ENCODE measurements at regions not wholly inside any gene's neighbourhood (a gene's known extent, or its start where the extent isn't known, plus 50 kb on each side); places are given as distances from the start of the nearest gene placed in this dataset.

DNA sequence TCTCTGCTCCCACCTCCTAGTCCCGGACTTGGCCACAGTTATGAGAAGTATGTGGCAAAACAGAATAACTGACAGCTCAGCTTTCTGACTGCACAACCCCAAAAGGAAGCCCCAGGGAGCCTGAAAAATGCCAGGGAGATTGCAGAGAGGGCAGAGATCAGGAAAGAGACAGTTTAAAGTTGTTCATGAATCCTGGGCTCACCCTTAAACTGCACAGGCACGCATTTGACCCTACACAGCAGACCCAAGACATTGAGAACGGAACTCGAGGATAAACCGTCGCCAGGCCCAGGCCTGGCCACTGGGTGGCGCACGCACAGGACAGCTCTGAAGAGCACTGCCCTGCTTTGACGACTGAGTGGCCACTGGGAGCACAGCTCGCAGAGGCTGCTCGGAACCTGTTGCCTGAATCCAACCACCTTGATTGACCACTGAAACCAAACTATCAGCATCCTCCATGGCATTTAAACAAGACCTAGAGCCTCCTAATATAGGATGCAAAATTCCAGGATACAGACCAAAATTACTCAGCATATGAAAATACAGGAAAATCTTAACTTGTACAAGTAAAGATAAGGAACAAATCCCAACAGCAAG lies 114.0 kb downstream of the C16orf95 start:
- TF ChIP-seq, protein P1, sequence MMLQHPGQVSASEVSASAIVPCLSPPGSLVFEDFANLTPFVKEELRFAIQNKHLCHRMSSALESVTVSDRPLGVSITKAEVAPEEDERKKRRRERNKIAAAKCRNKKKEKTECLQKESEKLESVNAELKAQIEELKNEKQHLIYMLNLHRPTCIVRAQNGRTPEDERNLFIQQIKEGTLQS (IDR thresholded peaks at IDR 0.05): no peak
- TF ChIP-seq, protein P2, sequence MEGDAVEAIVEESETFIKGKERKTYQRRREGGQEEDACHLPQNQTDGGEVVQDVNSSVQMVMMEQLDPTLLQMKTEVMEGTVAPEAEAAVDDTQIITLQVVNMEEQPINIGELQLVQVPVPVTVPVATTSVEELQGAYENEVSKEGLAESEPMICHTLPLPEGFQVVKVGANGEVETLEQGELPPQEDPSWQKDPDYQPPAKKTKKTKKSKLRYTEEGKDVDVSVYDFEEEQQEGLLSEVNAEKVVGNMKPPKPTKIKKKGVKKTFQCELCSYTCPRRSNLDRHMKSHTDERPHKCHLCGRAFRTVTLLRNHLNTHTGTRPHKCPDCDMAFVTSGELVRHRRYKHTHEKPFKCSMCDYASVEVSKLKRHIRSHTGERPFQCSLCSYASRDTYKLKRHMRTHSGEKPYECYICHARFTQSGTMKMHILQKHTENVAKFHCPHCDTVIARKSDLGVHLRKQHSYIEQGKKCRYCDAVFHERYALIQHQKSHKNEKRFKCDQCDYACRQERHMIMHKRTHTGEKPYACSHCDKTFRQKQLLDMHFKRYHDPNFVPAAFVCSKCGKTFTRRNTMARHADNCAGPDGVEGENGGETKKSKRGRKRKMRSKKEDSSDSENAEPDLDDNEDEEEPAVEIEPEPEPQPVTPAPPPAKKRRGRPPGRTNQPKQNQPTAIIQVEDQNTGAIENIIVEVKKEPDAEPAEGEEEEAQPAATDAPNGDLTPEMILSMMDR (IDR thresholded peaks at IDR 0.05; ENCODE audit: low read depth, low read length, missing input control): peak; percentile 56
- TF ChIP-seq, protein P3, sequence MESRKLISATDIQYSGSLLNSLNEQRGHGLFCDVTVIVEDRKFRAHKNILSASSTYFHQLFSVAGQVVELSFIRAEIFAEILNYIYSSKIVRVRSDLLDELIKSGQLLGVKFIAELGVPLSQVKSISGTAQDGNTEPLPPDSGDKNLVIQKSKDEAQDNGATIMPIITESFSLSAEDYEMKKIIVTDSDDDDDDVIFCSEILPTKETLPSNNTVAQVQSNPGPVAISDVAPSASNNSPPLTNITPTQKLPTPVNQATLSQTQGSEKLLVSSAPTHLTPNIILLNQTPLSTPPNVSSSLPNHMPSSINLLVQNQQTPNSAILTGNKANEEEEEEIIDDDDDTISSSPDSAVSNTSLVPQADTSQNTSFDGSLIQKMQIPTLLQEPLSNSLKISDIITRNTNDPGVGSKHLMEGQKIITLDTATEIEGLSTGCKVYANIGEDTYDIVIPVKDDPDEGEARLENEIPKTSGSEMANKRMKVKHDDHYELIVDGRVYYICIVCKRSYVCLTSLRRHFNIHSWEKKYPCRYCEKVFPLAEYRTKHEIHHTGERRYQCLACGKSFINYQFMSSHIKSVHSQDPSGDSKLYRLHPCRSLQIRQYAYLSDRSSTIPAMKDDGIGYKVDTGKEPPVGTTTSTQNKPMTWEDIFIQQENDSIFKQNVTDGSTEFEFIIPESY (IDR thresholded peaks at IDR 0.05): no peak
- TF ChIP-seq RAD21 (IDR thresholded peaks at IDR 0.05) (peak; percentile 45 to 75), TAF1 (conservative IDR thresholded peaks at IDR 0.05) (no peak), YY1 (IDR thresholded peaks at IDR 0.05) (no peak), EGR1 (IDR thresholded peaks at IDR 0.05; ENCODE audit: low read depth in 2 of 2) (no peak), JUND (IDR thresholded peaks at IDR 0.05) (no peak), SP1 (IDR thresholded peaks at IDR 0.05) (no peak), GABPA (IDR thresholded peaks at IDR 0.05 in 1 of 2, conservative IDR thresholded peaks at IDR 0.05 in 1 of 2) (no peak), FOXA1 (IDR thresholded peaks at IDR 0.05) (no peak)
- TF ChIP-seq, protein P4, sequence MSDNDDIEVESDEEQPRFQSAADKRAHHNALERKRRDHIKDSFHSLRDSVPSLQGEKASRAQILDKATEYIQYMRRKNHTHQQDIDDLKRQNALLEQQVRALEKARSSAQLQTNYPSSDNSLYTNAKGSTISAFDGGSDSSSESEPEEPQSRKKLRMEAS (IDR thresholded peaks at IDR 0.05): no peak
- TF ChIP-seq, protein P5, sequence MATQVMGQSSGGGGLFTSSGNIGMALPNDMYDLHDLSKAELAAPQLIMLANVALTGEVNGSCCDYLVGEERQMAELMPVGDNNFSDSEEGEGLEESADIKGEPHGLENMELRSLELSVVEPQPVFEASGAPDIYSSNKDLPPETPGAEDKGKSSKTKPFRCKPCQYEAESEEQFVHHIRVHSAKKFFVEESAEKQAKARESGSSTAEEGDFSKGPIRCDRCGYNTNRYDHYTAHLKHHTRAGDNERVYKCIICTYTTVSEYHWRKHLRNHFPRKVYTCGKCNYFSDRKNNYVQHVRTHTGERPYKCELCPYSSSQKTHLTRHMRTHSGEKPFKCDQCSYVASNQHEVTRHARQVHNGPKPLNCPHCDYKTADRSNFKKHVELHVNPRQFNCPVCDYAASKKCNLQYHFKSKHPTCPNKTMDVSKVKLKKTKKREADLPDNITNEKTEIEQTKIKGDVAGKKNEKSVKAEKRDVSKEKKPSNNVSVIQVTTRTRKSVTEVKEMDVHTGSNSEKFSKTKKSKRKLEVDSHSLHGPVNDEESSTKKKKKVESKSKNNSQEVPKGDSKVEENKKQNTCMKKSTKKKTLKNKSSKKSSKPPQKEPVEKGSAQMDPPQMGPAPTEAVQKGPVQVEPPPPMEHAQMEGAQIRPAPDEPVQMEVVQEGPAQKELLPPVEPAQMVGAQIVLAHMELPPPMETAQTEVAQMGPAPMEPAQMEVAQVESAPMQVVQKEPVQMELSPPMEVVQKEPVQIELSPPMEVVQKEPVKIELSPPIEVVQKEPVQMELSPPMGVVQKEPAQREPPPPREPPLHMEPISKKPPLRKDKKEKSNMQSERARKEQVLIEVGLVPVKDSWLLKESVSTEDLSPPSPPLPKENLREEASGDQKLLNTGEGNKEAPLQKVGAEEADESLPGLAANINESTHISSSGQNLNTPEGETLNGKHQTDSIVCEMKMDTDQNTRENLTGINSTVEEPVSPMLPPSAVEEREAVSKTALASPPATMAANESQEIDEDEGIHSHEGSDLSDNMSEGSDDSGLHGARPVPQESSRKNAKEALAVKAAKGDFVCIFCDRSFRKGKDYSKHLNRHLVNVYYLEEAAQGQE (IDR thresholded peaks at IDR 0.05): no peak

All from liver (tissue), 3 donors.